BLaER1 treated with 17β-estradiol and CSF1 and Interleukin-3, amounts not matched to agents 10 nM and 100 nM (cell line): ENCODE measurements at regions not wholly inside any gene's neighbourhood (a gene's known extent, or its start where the extent isn't known, plus 50 kb on each side); places are given as distances from the start of the nearest gene placed in this dataset.

Source experiments
- H3K27ac ChIP-seq, 11 experiments: shearing (Covaris generic); formaldehyde crosslinking; 2 replicates each; pipeline ENCODE4 v1.8.1; 2022
- H3K27me3 ChIP-seq, 11 experiments: shearing (Covaris generic); formaldehyde crosslinking; 2 replicates each; pipeline ENCODE4 v1.8.1; 2022
- H3K36me3 ChIP-seq, 11 experiments: shearing (Covaris generic); formaldehyde crosslinking; 2 replicates each; pipeline ENCODE4 v1.8.1; 2022
- H3K4me1 ChIP-seq, 10 experiments: shearing (Covaris generic); formaldehyde crosslinking; 2 replicates each; pipeline ENCODE4 v1.8.1; 2022
- H3K4me2 ChIP-seq, 11 experiments: shearing (Covaris generic); formaldehyde crosslinking; 2 replicates each; pipeline ENCODE4 v1.8.1; 2022
- H3K4me3 ChIP-seq, 10 experiments: shearing (Covaris generic); formaldehyde crosslinking; 2 replicates each; pipeline ENCODE4 v1.8.1; 2022
- H3K9ac ChIP-seq, 11 experiments: shearing (Covaris generic); formaldehyde crosslinking; 2 replicates each; pipeline ENCODE4 v1.8.1; 2022
- H3K9me3 ChIP-seq, 11 experiments: shearing (Covaris generic); formaldehyde crosslinking; replicated peaks in 1 of 11; 2 replicates each; pipeline ENCODE4 v1.8.1; 2022
- H4K20me1 ChIP-seq, 11 experiments: shearing (Covaris generic); formaldehyde crosslinking; 2 replicates each; pipeline ENCODE4 v1.8.1; 2022
- Cebpa-rat ChIP-seq, 11 experiments: shearing (Covaris generic); IDR thresholded peaks; 2 replicates each; pipeline ENCODE4 v1.8.1; 2022

GRCh38 chr6:156111913-156112312 lies 656.3 kb upstream of the NOX3 start:
- TF ChIP-seq Cebpa-rat (IDR thresholded peaks at IDR 0.05), result no peak
- Histone ChIP-seq H3K4me1 (no peaks in the 10 kb centered on the region), H3K36me3 (no peaks in the 10 kb centered on the region), H3K9me3 (peaks cover 0 to 1% (median 0%) of the 10 kb centered on the region in 11 experiments; a peak in 1 of 22 replicates), H3K4me2 (no peak overlapping the region), H3K27ac (no peak overlapping the region), H3K4me3 (no peak overlapping the region), H3K27me3 (no peaks in the 10 kb centered on the region), H3K9ac (no peak overlapping the region), H4K20me1 (no peaks in the 10 kb centered on the region; a peak in 1 of 22 replicates)

GRCh38 chr6:156110249-156110648 lies 654.6 kb upstream of the NOX3 start:
- H3K4me3 ChIP-seq, result no peak overlapping the region
- H3K27ac ChIP-seq, result no peak overlapping the region
- H3K9me3 ChIP-seq, result no peaks in the 10 kb centered on the region
- no peak overlapping the region for H3K4me2 ChIP-seq
- no peaks in the 10 kb centered on the region for H3K36me3 ChIP-seq
- no peaks in the 10 kb centered on the region; a peak in 1 of 22 replicates for H4K20me1 ChIP-seq
- H3K9ac ChIP-seq, result no peak overlapping the region
- TF ChIP-seq Cebpa-rat (IDR thresholded peaks at IDR 0.05), result no peak
- no peaks in the 10 kb centered on the region for H3K4me1 ChIP-seq
- no peaks in the 10 kb centered on the region for H3K27me3 ChIP-seq

GRCh38 chr6:156109713-156110112 lies 654.1 kb upstream of the NOX3 start:
- no peak overlapping the region for H3K9ac ChIP-seq
- H3K27me3 ChIP-seq, result no peaks in the 10 kb centered on the region
- no peak overlapping the region for H3K4me2 ChIP-seq
- H3K36me3 ChIP-seq, result no peaks in the 10 kb centered on the region
- H3K4me1 ChIP-seq, result no peaks in the 10 kb centered on the region
- H4K20me1 ChIP-seq, result no peaks in the 10 kb centered on the region; a peak in 1 of 22 replicates
- no peak for TF ChIP-seq Cebpa-rat (IDR thresholded peaks at IDR 0.05)
- no peak overlapping the region for H3K27ac ChIP-seq
- H3K9me3 ChIP-seq, result no peaks in the 10 kb centered on the region
- H3K4me3 ChIP-seq, result no peak overlapping the region

DNA sequence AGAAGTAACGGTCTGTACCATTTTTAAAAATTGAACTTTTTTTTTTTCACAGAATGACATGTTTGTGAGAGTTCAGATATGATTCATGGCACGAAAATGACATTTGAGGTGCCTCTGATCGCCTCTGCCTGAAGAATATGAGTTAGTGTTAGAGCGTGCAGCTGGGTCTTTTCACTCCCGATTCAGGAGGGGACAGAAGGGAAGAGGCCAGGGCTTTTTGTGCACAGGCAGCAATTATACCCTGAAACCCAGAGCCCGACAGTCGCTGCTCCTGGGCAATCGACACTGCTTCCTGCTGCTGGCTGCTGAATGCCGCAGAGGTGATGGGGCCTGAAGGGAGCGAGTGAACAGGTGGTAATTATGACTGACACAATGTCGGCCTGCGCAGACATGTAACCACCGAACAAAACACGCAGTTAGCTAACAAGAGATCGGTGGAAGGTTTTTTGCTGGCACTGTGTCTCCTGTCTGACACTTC lies 652.0 kb upstream of the NOX3 start:
- no peaks in the 10 kb centered on the region for H3K27me3 ChIP-seq
- no peak overlapping the region for H3K9ac ChIP-seq
- H3K36me3 ChIP-seq, result no peaks in the 10 kb centered on the region
- no peak overlapping the region for H3K27ac ChIP-seq
- no peaks in the 10 kb centered on the region; a peak in 1 of 22 replicates for H4K20me1 ChIP-seq
- no peaks in the 10 kb centered on the region for H3K4me1 ChIP-seq
- no peaks in the 10 kb centered on the region for H3K9me3 ChIP-seq
- H3K4me3 ChIP-seq, result no peak overlapping the region
- TF ChIP-seq Cebpa-rat (IDR thresholded peaks at IDR 0.05), result no peak
- H3K4me2 ChIP-seq, result no peak overlapping the region

- TF ChIP-seq Cebpa-rat (IDR thresholded peaks at IDR 0.05), result no peak
- Histone ChIP-seq H3K9ac (no peak overlapping the region), H4K20me1 (no peaks in the 10 kb centered on the region), H3K27ac (no peak overlapping the region), H3K4me3 (no peak overlapping the region), H3K4me1 (no peaks in the 10 kb centered on the region), H3K9me3 (peaks cover 0 to 18% (median 12%) of the 10 kb centered on the region in 11 experiments; a peak in 14 of 22 replicates), H3K36me3 (no peaks in the 10 kb centered on the region), H3K27me3 (no peaks in the 10 kb centered on the region), H3K4me2 (no peak overlapping the region)
Measured at GRCh38 chr6:156102129-156102528, 646.5 kb upstream of the NOX3 start.

DNA sequence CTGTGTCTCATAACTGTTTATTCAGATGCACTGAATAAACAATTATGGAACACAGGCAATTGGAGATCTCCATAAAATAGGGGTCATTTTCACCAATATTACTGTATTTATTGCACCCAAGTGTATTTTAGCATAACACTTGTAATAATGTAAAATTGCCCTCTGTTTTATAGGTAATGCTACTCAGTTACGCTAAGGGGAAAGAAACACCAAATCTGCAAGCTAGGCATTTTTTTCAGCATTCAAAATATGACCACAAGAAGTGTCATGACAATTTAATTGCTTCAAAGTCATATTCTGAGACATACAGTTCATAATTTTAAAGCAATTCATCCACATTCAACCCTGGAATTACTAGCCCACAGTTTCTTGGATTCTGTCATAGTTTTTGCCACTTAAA lies 643.2 kb upstream of the NOX3 start:
- no peak for TF ChIP-seq Cebpa-rat (IDR thresholded peaks at IDR 0.05)
- no peak overlapping the region for H3K27ac ChIP-seq
- peaks cover 0 to 18% (median 12%) of the 10 kb centered on the region in 11 experiments; a peak in 14 of 22 replicates for H3K9me3 ChIP-seq
- H3K4me2 ChIP-seq, result no peak overlapping the region
- no peak overlapping the region for H3K4me3 ChIP-seq
- H3K9ac ChIP-seq, result no peak overlapping the region
- no peaks in the 10 kb centered on the region for H3K4me1 ChIP-seq
- no peaks in the 10 kb centered on the region for H4K20me1 ChIP-seq
- no peaks in the 10 kb centered on the region for H3K27me3 ChIP-seq
- no peaks in the 10 kb centered on the region for H3K36me3 ChIP-seq

DNA sequence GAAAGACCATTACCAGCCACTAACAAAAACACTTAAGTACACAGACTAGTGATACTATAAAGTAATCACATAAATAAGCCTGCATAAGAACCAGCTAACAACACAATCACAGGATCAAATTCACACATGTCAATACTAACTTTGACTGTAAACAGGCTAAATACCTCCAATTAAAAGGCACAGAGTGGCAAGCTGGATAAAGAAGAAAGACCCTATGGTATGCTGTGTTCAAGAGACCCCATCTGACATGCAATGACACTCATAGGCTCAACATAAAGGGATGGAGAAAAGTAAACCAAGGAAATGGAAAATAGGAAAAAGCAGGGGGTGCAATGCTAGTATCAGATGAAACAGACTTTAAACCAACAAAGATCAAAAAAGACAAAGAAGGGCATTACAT lies 631.8 kb upstream of the NOX3 start:
- H3K27ac ChIP-seq, result no peak overlapping the region
- TF ChIP-seq Cebpa-rat (IDR thresholded peaks at IDR 0.05), result no peak
- H3K9ac ChIP-seq, result no peak overlapping the region
- H3K9me3 ChIP-seq, result peaks cover 49 to 83% (median 71%) of the 10 kb centered on the region in 11 experiments
- no peak overlapping the region for H3K4me3 ChIP-seq
- no peaks in the 10 kb centered on the region for H3K27me3 ChIP-seq
- no peaks in the 10 kb centered on the region for H4K20me1 ChIP-seq
- H3K4me2 ChIP-seq, result no peak overlapping the region
- H3K4me1 ChIP-seq, result no peaks in the 10 kb centered on the region; a peak in 1 of 20 replicates
- H3K36me3 ChIP-seq, result no peaks in the 10 kb centered on the region

DNA sequence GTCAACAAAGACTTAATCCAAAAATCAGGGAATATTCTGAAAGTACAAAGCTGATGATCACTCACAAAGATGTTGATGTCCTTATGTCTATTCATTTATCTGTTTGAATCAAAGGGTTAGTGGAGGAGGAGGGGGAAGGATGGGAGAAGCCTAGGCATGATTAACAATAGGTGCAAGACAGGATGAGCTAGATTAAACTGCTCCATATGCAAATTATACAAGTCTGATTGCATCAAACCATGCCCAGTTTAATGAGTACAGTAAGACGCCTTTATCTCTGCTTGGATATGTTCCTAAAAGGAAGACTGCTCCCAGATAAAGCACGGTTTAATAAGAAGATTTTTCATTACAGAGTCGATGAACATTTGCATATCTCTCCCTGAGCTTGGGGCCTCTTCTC lies 626.4 kb upstream of the NOX3 start:
- Histone ChIP-seq H3K27me3 (no peaks in the 10 kb centered on the region), H3K9me3 (peaks cover 16 to 31% (median 25%) of the 10 kb centered on the region in 11 experiments), H3K36me3 (no peaks in the 10 kb centered on the region), H3K4me3 (no peak overlapping the region), H3K27ac (no peak overlapping the region), H4K20me1 (no peaks in the 10 kb centered on the region), H3K9ac (no peak overlapping the region), H3K4me1 (no peaks in the 10 kb centered on the region), H3K4me2 (no peak overlapping the region)
- no peak for TF ChIP-seq Cebpa-rat (IDR thresholded peaks at IDR 0.05)

DNA sequence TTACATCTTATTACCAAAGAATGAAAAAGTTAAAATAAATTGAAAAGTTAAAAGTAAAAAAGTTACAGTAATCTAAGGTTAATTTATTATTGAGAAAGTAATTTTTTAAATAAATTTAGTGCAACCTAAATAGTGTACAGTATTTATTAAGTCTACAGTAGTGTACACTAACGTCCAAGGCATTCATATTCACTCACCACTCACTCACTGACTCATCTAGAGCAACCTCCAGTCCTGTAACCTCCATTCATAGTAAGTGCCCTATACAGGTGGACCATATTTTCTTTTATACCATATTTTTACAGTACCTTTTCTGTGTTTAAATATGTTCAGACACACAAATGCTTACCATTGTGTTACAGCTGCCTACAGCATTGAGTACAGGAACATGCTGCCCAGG lies 624.7 kb upstream of the NOX3 start:
- H3K4me3 ChIP-seq, result no peak overlapping the region

DNA sequence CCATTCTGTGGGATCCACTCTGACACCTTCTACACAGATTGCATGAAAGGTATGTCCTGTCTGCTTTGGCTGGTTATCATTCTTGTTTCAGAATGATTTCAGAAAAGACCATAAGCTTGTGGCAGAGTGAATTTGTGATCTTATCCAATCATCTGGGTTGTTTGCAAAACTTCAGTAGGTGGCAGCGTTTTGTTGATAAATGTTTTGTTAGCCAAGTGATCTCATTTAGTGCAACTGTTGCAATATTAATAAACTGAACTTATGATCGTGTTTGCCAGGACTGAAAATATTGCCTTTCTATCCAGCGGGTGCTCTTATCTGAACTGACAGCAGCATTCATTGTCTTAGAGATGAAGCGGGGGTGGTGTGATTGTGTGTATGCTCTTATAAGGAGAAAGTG lies 613.2 kb upstream of the NOX3 start:
- Histone ChIP-seq H3K27ac (no peak overlapping the region), H3K9me3 (peaks cover 0 to 3% (median 0%) of the 10 kb centered on the region in 11 experiments; a peak in 1 of 22 replicates), H3K4me2 (peak overlapping the region in 2 of 11 experiments; percentile 2 to 28; a peak in 2 of 22 replicates), H3K36me3 (no peaks in the 10 kb centered on the region), H3K4me3 (no peak overlapping the region), H4K20me1 (no peaks in the 10 kb centered on the region), H3K9ac (no peak overlapping the region), H3K4me1 (peaks cover 0 to 6% (median 0%) of the 10 kb centered on the region in 10 experiments; a peak in 2 of 20 replicates), H3K27me3 (no peaks in the 10 kb centered on the region)
- no peak for TF ChIP-seq Cebpa-rat (IDR thresholded peaks at IDR 0.05)

More for the DNA sequence above, 624.7 kb upstream of the NOX3 start:
- no peaks in the 10 kb centered on the region for H4K20me1 ChIP-seq
- no peaks in the 10 kb centered on the region for H3K4me1 ChIP-seq
- peaks cover 3 to 15% (median 10%) of the 10 kb centered on the region in 11 experiments; a peak in 13 of 22 replicates for H3K9me3 ChIP-seq
- no peak overlapping the region for H3K9ac ChIP-seq
- no peaks in the 10 kb centered on the region for H3K36me3 ChIP-seq
- TF ChIP-seq Cebpa-rat (IDR thresholded peaks at IDR 0.05), result no peak
- no peak overlapping the region for H3K27ac ChIP-seq
- no peak overlapping the region for H3K4me2 ChIP-seq
- H3K27me3 ChIP-seq, result no peaks in the 10 kb centered on the region
